Psoas muscle (tissue), 7 donors: ENCODE measurements at regions not wholly inside any gene's neighbourhood (a gene's known extent, or its start where the extent isn't known, plus 50 kb on each side); places are given as distances from the start of the nearest gene placed in this dataset.

ENCODE experiments used
- ATAC-seq, 4 donors: fragments of 200-7000 bp; cut with Tn5 transposase; one replicate each; pipeline ENCODE4 v1.9.1; 2020; ENCODE audit warnings: moderate library complexity in 3 of 4, mild to moderate bottlenecking in 2 of 4
- DNase-seq, 2 donors: peaks; one replicate each; pipeline ENCODE4 v3.0.0-alpha.2; 2020
- H3K27ac ChIP-seq: fragments of 200-600 bp; one replicate; pipeline ENCODE4 v1.8.0; 2022
- H3K27me3 ChIP-seq, 3 donors: fragments of 200-600 bp in 1 of 3; one replicate each; pipeline versions ENCODE4 v1.6.1 to v1.8.0; 2013 to 2022; ENCODE audit warnings: low read length in 2 of 3, mild to moderate bottlenecking in 2 of 3, moderate library complexity in 1 of 3; ENCODE audit not compliant: insufficient read depth in 3 of 3
- H3K36me3 ChIP-seq, 2 donors: fragments of 200-600 bp in 1 of 2; one replicate each; pipeline versions ENCODE4 v1.6.1 to v1.8.0; 2013 to 2022; ENCODE audit warnings: low read depth in 1 of 2, mild to moderate bottlenecking in 1 of 2, moderate library complexity in 1 of 2; ENCODE audit not compliant: insufficient read depth in 1 of 2
- H3K4me1 ChIP-seq: fragments of 200-600 bp; one replicate; pipeline ENCODE4 v1.8.0; 2022
- H3K4me3 ChIP-seq: fragments of 200-600 bp; one replicate; pipeline ENCODE4 v1.8.0; 2022; ENCODE audit warnings: mild to moderate bottlenecking
- H3K9me3 ChIP-seq: fragments of 200-600 bp; one replicate; pipeline ENCODE4 v1.8.0; 2022
- WGBS, 3 donors: extraction: QIAGEN DNeasy Blood & Tissue Kit; methylation state at CpG; one replicate each; pipeline versions ENCODE4 v1.1.6 to v1.1.7; 2013; 5-methylcytosine and 5-hydroxymethylcytosine counted together
- intact Hi-C, 2 donors: fragments of 100-400 bp; cut with DNase I; formaldehyde crosslinking; loops; one replicate each; pipeline versions ENCODE4 v1.11.0 to v1.14.2; 2022
- TF ChIP-seq, protein P1 (sequence below): fragments of 200-600 bp; IDR thresholded peaks from one replicate; pipeline ENCODE4 v1.8.0; 2022; ENCODE audit warnings: antibody characterized with exemption
- donor health status: healthy with polysubstance abuse.
- donor health status: DM: no; HTN: no; CAD: no; lungs with moderate emphysema.
- donor health status: Bipolar disorder and iron deficiency.
- donor health status: healthy.
- donor health status: DM: yes; HTN: yes; CAD: no.
- donor health status: DM: no; HTN: no; CAD: no.
- donor health status: DM: yes; HTN: yes; CAD: no.

- Histone ChIP-seq H3K9me3 (no peaks in the 10 kb centered on the region), H3K4me1 (no peaks in the 10 kb centered on the region), H3K36me3 (no peaks in the 10 kb centered on the region), H3K27me3 (no peaks in the 10 kb centered on the region), H3K4me3 (no peak overlapping the region), H3K27ac (no peak overlapping the region)
- WGBS, 3 donors, result 67 to 71% (median 67%) methylated on average over 3 of the region's 3 CpGs
- TF ChIP-seq, protein P1, sequence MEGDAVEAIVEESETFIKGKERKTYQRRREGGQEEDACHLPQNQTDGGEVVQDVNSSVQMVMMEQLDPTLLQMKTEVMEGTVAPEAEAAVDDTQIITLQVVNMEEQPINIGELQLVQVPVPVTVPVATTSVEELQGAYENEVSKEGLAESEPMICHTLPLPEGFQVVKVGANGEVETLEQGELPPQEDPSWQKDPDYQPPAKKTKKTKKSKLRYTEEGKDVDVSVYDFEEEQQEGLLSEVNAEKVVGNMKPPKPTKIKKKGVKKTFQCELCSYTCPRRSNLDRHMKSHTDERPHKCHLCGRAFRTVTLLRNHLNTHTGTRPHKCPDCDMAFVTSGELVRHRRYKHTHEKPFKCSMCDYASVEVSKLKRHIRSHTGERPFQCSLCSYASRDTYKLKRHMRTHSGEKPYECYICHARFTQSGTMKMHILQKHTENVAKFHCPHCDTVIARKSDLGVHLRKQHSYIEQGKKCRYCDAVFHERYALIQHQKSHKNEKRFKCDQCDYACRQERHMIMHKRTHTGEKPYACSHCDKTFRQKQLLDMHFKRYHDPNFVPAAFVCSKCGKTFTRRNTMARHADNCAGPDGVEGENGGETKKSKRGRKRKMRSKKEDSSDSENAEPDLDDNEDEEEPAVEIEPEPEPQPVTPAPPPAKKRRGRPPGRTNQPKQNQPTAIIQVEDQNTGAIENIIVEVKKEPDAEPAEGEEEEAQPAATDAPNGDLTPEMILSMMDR, result no peak
- ATAC-seq, result no peak
- DNase-seq, result no peak
- intact Hi-C loops, result no loop called here
These were observed 517.6 kb downstream of the BNC2 start for GRCh38 chr9:16352791-16353401.

- TF ChIP-seq, protein P1, result no peak
- 62 to 70% (median 67%) methylated on average over 8 of the region's 8 CpGs for WGBS, 3 donors
- H3K4me3 ChIP-seq, result no peak overlapping the region
- no peaks in the 10 kb centered on the region for H3K9me3 ChIP-seq
- ATAC-seq, result no peak
- no peak overlapping the region for H3K27ac ChIP-seq
- H3K36me3 ChIP-seq, result no peaks in the 10 kb centered on the region
- intact Hi-C loops, result no loop called here
- no peak for DNase-seq
- H3K27me3 ChIP-seq, result peaks cover 0 to 4% (median 0%) of the 10 kb centered on the region in 3 donors
- no peaks in the 10 kb centered on the region for H3K4me1 ChIP-seq
These were observed 514.2 kb downstream of the BNC2 start for GRCh38 chr9:16356196-16356765.

DNA sequence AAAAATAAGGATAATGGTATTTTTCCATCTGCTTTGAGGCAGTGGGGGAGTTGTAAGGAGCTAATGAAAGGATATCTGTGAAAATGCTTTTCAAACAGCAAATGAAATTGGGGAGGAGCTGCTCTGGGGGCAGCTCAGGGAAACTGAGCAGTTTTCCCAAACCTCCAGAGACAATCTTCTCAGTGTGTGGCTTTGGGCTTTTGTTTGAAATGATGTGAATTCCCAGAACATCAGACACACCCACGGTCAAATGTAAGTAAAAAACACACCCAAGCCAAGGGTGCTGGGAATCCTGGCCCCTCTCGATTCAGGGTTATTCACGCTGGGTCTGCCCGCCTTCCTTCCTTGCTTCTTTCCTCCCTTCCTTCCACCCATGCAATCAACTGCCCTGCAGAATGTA is 512.6 kb downstream of the BNC2 start:
- DNase-seq, result no peak
- TF ChIP-seq, protein P1, result no peak
- H3K4me1 ChIP-seq, result no peaks in the 10 kb centered on the region
- no peak for ATAC-seq
- H3K9me3 ChIP-seq, result no peaks in the 10 kb centered on the region
- H3K36me3 ChIP-seq, result no peaks in the 10 kb centered on the region
- no peak overlapping the region for H3K4me3 ChIP-seq
- intact Hi-C loops, result no loop called here
- 75 to 81% (median 78%) methylated on average over 4 of the region's 4 CpGs for WGBS, 3 donors
- H3K27ac ChIP-seq, result no peak overlapping the region
- peaks cover 0 to 4% (median 0%) of the 10 kb centered on the region in 3 donors for H3K27me3 ChIP-seq

- H3K4me3 ChIP-seq, result no peak overlapping the region
- H3K9me3 ChIP-seq, result no peaks in the 10 kb centered on the region
- peaks cover 0 to 4% (median 0%) of the 10 kb centered on the region in 3 donors for H3K27me3 ChIP-seq
- H3K36me3 ChIP-seq, result no peaks in the 10 kb centered on the region
- H3K4me1 ChIP-seq, result no peaks in the 10 kb centered on the region
- TF ChIP-seq, protein P1, result no peak
- DNase-seq (no peak), ATAC-seq (no peak)
- H3K27ac ChIP-seq, result no peak overlapping the region
- WGBS, 3 donors, result 84 to 90% (median 90%) methylated on average over 2 of the region's 2 CpGs
- intact Hi-C loops, result no loop called here
These were observed 511.7 kb downstream of the BNC2 start for GRCh38 chr9:16358751-16359150.
